ENCODE measurements at regions not wholly inside any gene's neighbourhood (a gene's known extent, or its start where the extent isn't known, plus 50 kb on each side); places are given as distances from the start of the nearest gene placed in this dataset.
"Not testable (repeated sequence)": the region's sequence is repeated elsewhere in the genome, so short reads cannot be mapped to it uniquely, and the experiment has no call there.

- Mint-ChIP-seq H3K4me1 (ENCODE audit: low read depth) (peaks cover under 1% of the 10 kb centered on the region), H3K36me3 (ENCODE audit: low read depth) (no peaks in the 10 kb centered on the region), H3K9me3 (no peaks in the 10 kb centered on the region), H3K27ac (no peak overlapping the region), H3K4me3 (no peak overlapping the region), H3K27me3 (peaks cover 4% of the 10 kb centered on the region)
- Histone ChIP-seq H3K27ac (ENCODE audit: low read depth in 1 of 2, low read length in 2 of 2) (no peak overlapping the region), H3K9me3 (ENCODE audit: control insufficient read depth in 1 of 2, insufficient read depth in 1 of 2, low read length in 2 of 2) (no peaks in the 10 kb centered on the region), H3K27me3 (ENCODE audit: control insufficient read depth in 1 of 2, insufficient read depth in 2 of 2, low read length in 2 of 2) (peaks cover 0 to 4% of the 10 kb centered on the region in 2 experiments), H3K36me3 (ENCODE audit: insufficient read depth, low read length) (no peaks in the 10 kb centered on the region), H3K4me3 (ENCODE audit: low read length) (no peak overlapping the region), H3K4me1 (ENCODE audit: insufficient read depth, low read length) (peaks cover 4% of the 10 kb centered on the region)
- no peak for TF ChIP-seq CTCF (IDR thresholded peaks at IDR 0.05)
- no peak for ATAC-seq (ENCODE audit: poor library complexity)
- intact Hi-C loops (cut with DNase I, micrococcal nuclease), result loop anchor here in 1 of 2 experiments (5.0 to 10.0 kb wide), 2 partner anchors 417 to 1079 kb away; partner anchors contain the start of gene HOXA9
- POLR2A ChIA-PET, result interaction anchor here (1.6 kb wide), 1 partner anchor 113 kb away, joined by 4 read pairs; no protein-coding TSS in a partner anchor
- no peak for DNase-seq
- CTCF ChIA-PET, result no interaction called here
These were observed 66.2 kb upstream of the NFE2L3 start for GRCh38 chr7:26085771-26086170.

- H3K27ac Mint-ChIP-seq, result no peak overlapping the region
- TF ChIP-seq CTCF (IDR thresholded peaks at IDR 0.05), result no peak
- no peaks in the 10 kb centered on the region for H3K27me3 Mint-ChIP-seq
- ATAC-seq (ENCODE audit: poor library complexity) (no peak), DNase-seq (no peak)
- ChIA-PET POLR2A (interaction anchor here (1.2 to 1.6 kb wide), 2 partner anchors 64 to 111 kb away, joined by 4 read pairs; partner anchors contain the start of gene NFE2L3), CTCF (interaction anchor here (1.3 kb wide), 1 partner anchor 9 kb away, joined by 5 read pairs; no protein-coding TSS in a partner anchor)
- peaks cover 7% of the 10 kb centered on the region for H3K4me1 ChIP-seq (ENCODE audit: insufficient read depth, low read length)
- H3K4me3 ChIP-seq (ENCODE audit: low read length), result no peak overlapping the region
- no peaks in the 10 kb centered on the region for H3K27me3 ChIP-seq (ENCODE audit: control insufficient read depth in 1 of 2, insufficient read depth in 2 of 2, low read length in 2 of 2)
- no peak overlapping the region for H3K4me3 Mint-ChIP-seq
- intact Hi-C loops (cut with DNase I, micrococcal nuclease), result loop anchor here in 1 of 2 experiments (5.0 to 10.0 kb wide), 2 partner anchors 415 to 1077 kb away; partner anchors contain the start of gene HOXA9
- H3K9me3 Mint-ChIP-seq, result no peaks in the 10 kb centered on the region
- no peaks in the 10 kb centered on the region for H3K36me3 ChIP-seq (ENCODE audit: insufficient read depth, low read length)
- H3K4me1 Mint-ChIP-seq (ENCODE audit: low read depth), result peaks cover 16% of the 10 kb centered on the region
- no peaks in the 10 kb centered on the region for H3K36me3 Mint-ChIP-seq (ENCODE audit: low read depth)
- no peaks in the 10 kb centered on the region for H3K9me3 ChIP-seq (ENCODE audit: control insufficient read depth in 1 of 2, insufficient read depth in 1 of 2, low read length in 2 of 2)
- H3K27ac ChIP-seq (ENCODE audit: low read depth in 1 of 2, low read length in 2 of 2), result no peak overlapping the region
These were observed 64.5 kb upstream of the NFE2L3 start for GRCh38 chr7:26087321-26088091.

- not testable (repeated sequence) for H3K9me3 ChIP-seq (ENCODE audit: control insufficient read depth in 1 of 2, insufficient read depth in 1 of 2, low read length in 2 of 2); H3K9me3 Mint-ChIP-seq; H3K4me3 Mint-ChIP-seq; H3K36me3 ChIP-seq (ENCODE audit: insufficient read depth, low read length); H3K4me3 ChIP-seq (ENCODE audit: low read length); H3K27me3 Mint-ChIP-seq; H3K4me1 ChIP-seq (ENCODE audit: insufficient read depth, low read length); H3K27me3 ChIP-seq (ENCODE audit: control insufficient read depth in 1 of 2, insufficient read depth in 2 of 2, low read length in 2 of 2); H3K27ac ChIP-seq (ENCODE audit: low read depth in 1 of 2, low read length in 2 of 2); ATAC-seq (ENCODE audit: poor library complexity); H3K36me3 Mint-ChIP-seq (ENCODE audit: low read depth); H3K27ac Mint-ChIP-seq
- intact Hi-C loops (cut with DNase I, micrococcal nuclease), result loop anchor here in 1 of 2 experiments (5.0 to 10.0 kb wide), 2 partner anchors 413 to 1075 kb away; partner anchors contain the start of gene HOXA9
- ChIA-PET CTCF (interaction anchor here (0.5 to 3.1 kb wide), 4 partner anchors 19 to 276 kb away, joined by 3 to 11 read pairs (median 4); no protein-coding TSS in a partner anchor), POLR2A (interaction anchor here (0.8 to 5.6 kb wide), 5 partner anchors 22 to 117 kb away, joined by 3 to 98 read pairs (median 12); partner anchors contain the start of genes CBX3 and HNRNPA2B1)
- H3K4me1 Mint-ChIP-seq (ENCODE audit: low read depth), result peaks cover 32% of the 10 kb centered on the region
- DNase-seq, result peak in 2 of 14 experiments; percentile 36 to 38
These were observed 62.5 kb upstream of the NFE2L3 start for GRCh38 chr7:26089469-26089868.
